ENCODE measurements at regions not wholly inside any gene's neighbourhood (a gene's known extent, or its start where the extent isn't known, plus 50 kb on each side); places are given as distances from the start of the nearest gene placed in this dataset.

- TF ChIP-seq TAF1 (IDR thresholded peaks at IDR 0.05; ENCODE audit: low read depth, low read length) (no peak), POU2F2 (IDR thresholded peaks at IDR 0.05; ENCODE audit: low read depth, low read length) (no peak), POLR2A (IDR thresholded peaks at IDR 0.05; ENCODE audit: low read depth, low read length) (no peak), POLR2AphosphoS5 (IDR thresholded peaks at IDR 0.05; ENCODE audit: low read depth, low read length) (no peak), SPI1 (IDR thresholded peaks at IDR 0.05; ENCODE audit: low read depth, low read length) (no peak), PAX5 (IDR thresholded peaks at IDR 0.05; ENCODE audit: insufficient read depth, low read length, severe bottlenecking) (no peak)
Measured at GRCh38 chr1:30324251-30325084, 398.9 kb downstream of the MATN1 start.
